Cardiac fibroblast (primary cell): ENCODE measurements at regions not wholly inside any gene's neighbourhood (a gene's known extent, or its start where the extent isn't known, plus 50 kb on each side); places are given as distances from the start of the nearest gene placed in this dataset.

Experiments used
- DNase-seq, 2 donors: peaks; one replicate each; pipeline versions ENCODE4 v3.0.0 to v3.0.0-alpha.2; 2010; ENCODE audit warnings: low read depth in 2 of 2
- H3K4me3 ChIP-seq, 2 donors: replicated peaks in 1 of 2; 1 replicate in 1 of 2; 2 replicates in 1 of 2; pipeline ENCODE4 v1.5.1; 2011; ENCODE audit warnings: low read depth in 2 of 2, low read length in 2 of 2, mild to moderate bottlenecking in 2 of 2, moderate library complexity in 1 of 2
- TF ChIP-seq, protein P1 (sequence below): IDR thresholded peaks from one replicate; pipeline ENCODE4 v1.5.1; 2011; ENCODE audit warnings: low read depth, mild to moderate bottlenecking, low read length, inconsistent platforms

DNA sequence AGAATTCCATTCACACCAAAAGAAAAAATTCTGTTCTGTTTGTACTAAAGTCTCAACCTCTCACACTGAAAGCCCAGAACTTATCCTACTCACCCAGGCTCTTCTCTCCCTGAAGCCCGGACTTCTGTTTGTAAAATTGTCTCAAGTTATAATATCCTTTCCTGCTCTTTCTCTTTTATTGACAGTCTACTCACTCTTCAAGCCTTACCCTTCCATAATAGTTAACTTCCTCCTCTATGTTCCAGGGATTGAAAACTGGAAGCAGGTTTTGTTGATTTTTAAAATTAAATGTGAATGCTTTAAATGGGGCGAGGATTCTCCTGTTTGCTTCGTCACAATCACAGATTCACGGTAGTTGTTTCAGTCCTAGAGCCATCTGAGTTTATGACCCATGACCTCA, 51.7 kb upstream of the CCDC112 start:
- TF ChIP-seq, protein P1, sequence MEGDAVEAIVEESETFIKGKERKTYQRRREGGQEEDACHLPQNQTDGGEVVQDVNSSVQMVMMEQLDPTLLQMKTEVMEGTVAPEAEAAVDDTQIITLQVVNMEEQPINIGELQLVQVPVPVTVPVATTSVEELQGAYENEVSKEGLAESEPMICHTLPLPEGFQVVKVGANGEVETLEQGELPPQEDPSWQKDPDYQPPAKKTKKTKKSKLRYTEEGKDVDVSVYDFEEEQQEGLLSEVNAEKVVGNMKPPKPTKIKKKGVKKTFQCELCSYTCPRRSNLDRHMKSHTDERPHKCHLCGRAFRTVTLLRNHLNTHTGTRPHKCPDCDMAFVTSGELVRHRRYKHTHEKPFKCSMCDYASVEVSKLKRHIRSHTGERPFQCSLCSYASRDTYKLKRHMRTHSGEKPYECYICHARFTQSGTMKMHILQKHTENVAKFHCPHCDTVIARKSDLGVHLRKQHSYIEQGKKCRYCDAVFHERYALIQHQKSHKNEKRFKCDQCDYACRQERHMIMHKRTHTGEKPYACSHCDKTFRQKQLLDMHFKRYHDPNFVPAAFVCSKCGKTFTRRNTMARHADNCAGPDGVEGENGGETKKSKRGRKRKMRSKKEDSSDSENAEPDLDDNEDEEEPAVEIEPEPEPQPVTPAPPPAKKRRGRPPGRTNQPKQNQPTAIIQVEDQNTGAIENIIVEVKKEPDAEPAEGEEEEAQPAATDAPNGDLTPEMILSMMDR = no peak
- H3K4me3 ChIP-seq = no peak overlapping the region
- no peak for DNase-seq
